HEK293 (cell line): ENCODE measurements at regions not wholly inside any gene's neighbourhood (a gene's known extent, or its start where the extent isn't known, plus 50 kb on each side); places are given as distances from the start of the nearest gene placed in this dataset.

Source experiments
- CTCF ChIA-PET: fragments of 350-600 bp; formaldehyde crosslinking; extraction: SDS; loops from one replicate; lab custom pipeline; 2021; ENCODE audit warnings: antibody characterized with exemption; lab: Yijun Ruan, JAX
- POLR2A ChIA-PET: fragments of 300-600 bp; formaldehyde crosslinking; extraction: SDS; loops from one replicate; lab custom pipeline; 2020; ENCODE audit warnings: antibody characterized with exemption, inconsistent platforms; lab: Yijun Ruan, JAX
- H3K27ac ChIP-seq: fragments of 200-500 bp; sonication (Bioruptor generic); 2 replicates; pipeline ENCODE4 v1.5.1; 2014; ENCODE audit warnings: low read depth, low read length, control low read depth, inconsistent platforms; ENCODE audit errors: extremely low read depth
- H3K36me3 ChIP-seq, 2 experiments: fragments of 200-500 bp in 1 of 2; sonication (Bioruptor generic) in 1 of 2; 1 replicate in 1 of 2; 2 replicates in 1 of 2; pipeline ENCODE4 v1.5.1; 2014 to 2017; ENCODE audit warnings: inconsistent platforms in 2 of 2, low read length in 2 of 2; ENCODE audit not compliant: control insufficient read depth in 2 of 2, insufficient read depth in 1 of 2
- H3K4me1 ChIP-seq: fragments of 200-500 bp; sonication (Bioruptor generic); 2 replicates; pipeline ENCODE4 v1.5.1; 2014; ENCODE audit warnings: mild to moderate bottlenecking, low read length, inconsistent platforms; ENCODE audit not compliant: control insufficient read depth, insufficient read depth
- H3K4me3 ChIP-seq: 2 replicates; pipeline ENCODE4 v1.5.1; 2011; ENCODE audit warnings: low read depth, mild to moderate bottlenecking, control low read depth, low read length, moderate library complexity
- H3K9me3 ChIP-seq: fragments of 200-500 bp; sonication (Bioruptor generic); 2 replicates; pipeline ENCODE4 v1.5.1; 2014; ENCODE audit warnings: low read depth, low read length, inconsistent platforms; ENCODE audit not compliant: control insufficient read depth, insufficient read depth
- EGR2 ChIP-seq: fragments of 450-650 bp; formaldehyde crosslinking; IDR thresholded peaks from 2 replicates; pipeline ENCODE4 v1.5.1; 2016; ENCODE audit warnings: low read depth, missing biosample characterization, missing genetic modification characterization
- GFI1B ChIP-seq: fragments of 450-650 bp; formaldehyde crosslinking; IDR thresholded peaks from 2 replicates; pipeline ENCODE4 v1.5.1; 2016; ENCODE audit warnings: missing biosample characterization, missing genetic modification characterization
- GLIS2 ChIP-seq: fragments of 450-650 bp; formaldehyde crosslinking; IDR thresholded peaks from 2 replicates; pipeline ENCODE4 v1.5.1; 2016; ENCODE audit warnings: missing biosample characterization, missing genetic modification characterization
- KLF16 ChIP-seq: fragments of 450-650 bp; formaldehyde crosslinking; IDR thresholded peaks from 2 replicates; pipeline ENCODE4 v1.5.1; 2017; ENCODE audit warnings: missing biosample characterization, missing genetic modification characterization
- REST ChIP-seq: fragments of 450-650 bp; formaldehyde crosslinking; IDR thresholded peaks from 2 replicates; pipeline ENCODE4 v1.5.1; 2016; ENCODE audit warnings: missing biosample characterization, missing genetic modification characterization
- ZBTB6 ChIP-seq: fragments of 450-650 bp; formaldehyde crosslinking; IDR thresholded peaks from 2 replicates; pipeline ENCODE4 v1.5.1; 2017; ENCODE audit warnings: missing biosample characterization, missing genetic modification characterization
- ZBTB8A ChIP-seq: fragments of 450-650 bp; formaldehyde crosslinking; IDR thresholded peaks from 2 replicates; pipeline ENCODE4 v1.5.1; 2016; ENCODE audit warnings: missing biosample characterization, missing genetic modification characterization
- ZFHX2 ChIP-seq: fragments of 450-650 bp; formaldehyde crosslinking; conservative IDR thresholded peaks from 2 replicates; pipeline ENCODE4 v1.5.1; 2016; ENCODE audit warnings: missing biosample characterization, missing genetic modification characterization
- ZNF211 ChIP-seq: fragments of 450-650 bp; formaldehyde crosslinking; IDR thresholded peaks from 2 replicates; pipeline ENCODE4 v1.5.1; 2016; ENCODE audit warnings: low read depth, missing biosample characterization, missing genetic modification characterization
- ZNF280D ChIP-seq: fragments of 450-650 bp; formaldehyde crosslinking; IDR thresholded peaks from 2 replicates; pipeline ENCODE4 v1.5.1; 2016; ENCODE audit warnings: missing biosample characterization, missing genetic modification characterization
- ZNF302 ChIP-seq: fragments of 450-650 bp; formaldehyde crosslinking; IDR thresholded peaks from 2 replicates; pipeline ENCODE4 v1.5.1; 2016; ENCODE audit warnings: missing biosample characterization, missing genetic modification characterization, low read depth
- ZNF335 ChIP-seq: fragments of 450-650 bp; formaldehyde crosslinking; conservative IDR thresholded peaks from 2 replicates; pipeline ENCODE4 v1.5.1; 2016; ENCODE audit warnings: missing biosample characterization, missing genetic modification characterization
- ZNF341 ChIP-seq: fragments of 450-650 bp; formaldehyde crosslinking; IDR thresholded peaks from 2 replicates; pipeline ENCODE4; 2016; ENCODE audit warnings: low read depth, missing biosample characterization, missing genetic modification characterization
- ZNF404 ChIP-seq: fragments of 450-650 bp; formaldehyde crosslinking; IDR thresholded peaks from 2 replicates; pipeline ENCODE4 v1.5.1; 2017; ENCODE audit warnings: missing biosample characterization, missing genetic modification characterization
- ZNF423 ChIP-seq: fragments of 450-650 bp; formaldehyde crosslinking; IDR thresholded peaks from 2 replicates; pipeline ENCODE4 v1.5.1; 2016; ENCODE audit warnings: missing biosample characterization, missing genetic modification characterization
- ZNF426 ChIP-seq: fragments of 450-650 bp; formaldehyde crosslinking; IDR thresholded peaks from 2 replicates; pipeline ENCODE4 v1.5.1; 2017; ENCODE audit warnings: missing biosample characterization, missing genetic modification characterization, mild to moderate bottlenecking, inconsistent platforms, moderate library complexity
- ZNF433 ChIP-seq: fragments of 450-650 bp; formaldehyde crosslinking; IDR thresholded peaks from 2 replicates; pipeline ENCODE4 v1.5.1; 2016; ENCODE audit warnings: missing biosample characterization, missing genetic modification characterization, low read depth
- ZNF548 ChIP-seq: fragments of 450-650 bp; formaldehyde crosslinking; IDR thresholded peaks from 2 replicates; pipeline ENCODE4 v1.5.1; 2016; ENCODE audit warnings: missing biosample characterization, missing genetic modification characterization
- ZNF561 ChIP-seq: fragments of 450-650 bp; IDR thresholded peaks from 2 replicates; pipeline ENCODE4 v1.5.1; 2018; ENCODE audit warnings: missing biosample characterization, missing genetic modification characterization, borderline replicate concordance
- ZNF596 ChIP-seq: fragments of 450-650 bp; IDR thresholded peaks from 2 replicates; pipeline ENCODE4 v1.5.0; 2018; ENCODE audit warnings: missing biosample characterization, mild to moderate bottlenecking, missing genetic modification characterization, moderate library complexity
- ZNF623 ChIP-seq: fragments of 450-650 bp; formaldehyde crosslinking; IDR thresholded peaks from 2 replicates; pipeline ENCODE4 v1.5.1; 2016; ENCODE audit warnings: missing biosample characterization, missing genetic modification characterization
- ZNF626 ChIP-seq: fragments of 450-650 bp; sonication (Bioruptor Pico); formaldehyde crosslinking; IDR thresholded peaks from 2 replicates; pipeline ENCODE4 v1.5.1; 2018; ENCODE audit warnings: missing biosample characterization, missing genetic modification characterization, inconsistent platforms
- ZSCAN30 ChIP-seq: fragments of 450-650 bp; IDR thresholded peaks from 2 replicates; pipeline ENCODE4 v1.5.1; 2018; ENCODE audit warnings: missing biosample characterization, mild to moderate bottlenecking, missing genetic modification characterization, moderate library complexity
- TF ChIP-seq, protein P1 (sequence below): fragments of 450-650 bp; formaldehyde crosslinking; IDR thresholded peaks from 2 replicates; pipeline ENCODE4 v1.5.1; 2016; ENCODE audit warnings: missing biosample characterization, missing genetic modification characterization

- TF ChIP-seq ZNF280D, result no peak
- TF ChIP-seq, protein P1, sequence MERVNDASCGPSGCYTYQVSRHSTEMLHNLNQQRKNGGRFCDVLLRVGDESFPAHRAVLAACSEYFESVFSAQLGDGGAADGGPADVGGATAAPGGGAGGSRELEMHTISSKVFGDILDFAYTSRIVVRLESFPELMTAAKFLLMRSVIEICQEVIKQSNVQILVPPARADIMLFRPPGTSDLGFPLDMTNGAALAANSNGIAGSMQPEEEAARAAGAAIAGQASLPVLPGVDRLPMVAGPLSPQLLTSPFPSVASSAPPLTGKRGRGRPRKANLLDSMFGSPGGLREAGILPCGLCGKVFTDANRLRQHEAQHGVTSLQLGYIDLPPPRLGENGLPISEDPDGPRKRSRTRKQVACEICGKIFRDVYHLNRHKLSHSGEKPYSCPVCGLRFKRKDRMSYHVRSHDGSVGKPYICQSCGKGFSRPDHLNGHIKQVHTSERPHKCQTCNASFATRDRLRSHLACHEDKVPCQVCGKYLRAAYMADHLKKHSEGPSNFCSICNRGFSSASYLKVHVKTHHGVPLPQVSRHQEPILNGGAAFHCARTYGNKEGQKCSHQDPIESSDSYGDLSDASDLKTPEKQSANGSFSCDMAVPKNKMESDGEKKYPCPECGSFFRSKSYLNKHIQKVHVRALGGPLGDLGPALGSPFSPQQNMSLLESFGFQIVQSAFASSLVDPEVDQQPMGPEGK (tag by site-specific recombination), result no peak
- TF ChIP-seq ZNF302, result no peak
- TF ChIP-seq ZNF335 (tag by site-specific recombination), result no peak
- TF ChIP-seq GFI1B, result no peak
- TF ChIP-seq ZSCAN30 (tag by site-specific recombination), result no peak
- no peak for TF ChIP-seq ZBTB6 (tag by site-specific recombination)
- no peak for TF ChIP-seq ZNF341 (tag by site-specific recombination)
- no peak for TF ChIP-seq ZNF426 (tag by site-specific recombination)
- no peak for TF ChIP-seq ZNF561 (tag by site-specific recombination)
- no peak for TF ChIP-seq GLIS2 (tag by site-specific recombination)
- TF ChIP-seq ZNF404 (tag by site-specific recombination), result no peak
- no peak for TF ChIP-seq ZNF423 (tag by site-specific recombination)
- no peaks in the 10 kb centered on the region for H3K4me1 ChIP-seq
- H3K9me3 ChIP-seq, result no peaks in the 10 kb centered on the region
- CTCF ChIA-PET, result no interaction called here
- no peak overlapping the region for H3K4me3 ChIP-seq
- POLR2A ChIA-PET, result no interaction called here
- H3K36me3 ChIP-seq, result no peaks in the 10 kb centered on the region
- no peak overlapping the region for H3K27ac ChIP-seq
Measured at GRCh38 chr12:67579662-67580003, 68.9 kb upstream of the DYRK2 start.

DNA sequence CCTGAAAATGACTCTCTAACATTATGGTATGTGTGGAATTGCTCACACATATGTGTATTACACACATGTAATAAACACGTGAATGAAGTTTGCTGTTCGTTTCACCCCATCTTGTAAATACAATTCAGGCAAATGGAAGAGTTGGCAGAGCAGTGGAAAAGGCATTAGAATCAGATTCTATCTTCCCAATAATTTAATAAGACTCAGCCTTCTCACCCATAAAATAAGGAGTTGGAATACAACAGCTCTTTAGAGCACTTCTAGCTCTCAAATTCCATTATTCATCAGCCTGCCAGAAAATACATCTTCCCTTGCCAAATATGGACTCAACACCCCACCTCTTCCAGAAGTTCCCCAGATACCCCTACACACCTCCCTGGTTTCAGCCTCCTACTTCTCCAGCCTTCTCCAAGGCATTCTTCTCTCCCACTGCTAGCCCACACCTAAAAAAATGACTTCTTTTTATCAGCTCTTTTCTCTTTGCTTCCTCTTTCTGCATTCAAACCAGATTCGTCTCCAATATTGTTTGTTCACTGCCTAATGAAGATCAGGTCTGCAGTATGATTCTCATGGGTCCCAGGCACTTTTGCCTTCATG, 66.2 kb upstream of the DYRK2 start:
- ChIA-PET POLR2A (no interaction called here), CTCF (no interaction called here)
- no peak for TF ChIP-seq ZNF596
- peak; percentile 57; the same call in 1 of the 2 replicates for TF ChIP-seq EGR2
- TF ChIP-seq ZFHX2 (tag by site-specific recombination), result peak; percentile 23; the same call in 1 of the 2 replicates
- Histone ChIP-seq H3K27ac (no peak overlapping the region), H3K4me1 (no peaks in the 10 kb centered on the region), H3K9me3 (no peaks in the 10 kb centered on the region), H3K4me3 (no peak overlapping the region), H3K36me3 (no peaks in the 10 kb centered on the region)

GRCh38 chr12:67582844-67583243, 65.7 kb upstream of the DYRK2 start:
- Histone ChIP-seq H3K9me3 (no peaks in the 10 kb centered on the region), H3K4me1 (no peaks in the 10 kb centered on the region), H3K27ac (no peak overlapping the region), H3K36me3 (no peaks in the 10 kb centered on the region), H3K4me3 (no peak overlapping the region)
- POLR2A ChIA-PET, result no interaction called here
- CTCF ChIA-PET, result no interaction called here
- TF ChIP-seq KLF16 (tag by site-specific recombination), result no peak
- no peak for TF ChIP-seq ZNF548 (tag by site-specific recombination)
- TF ChIP-seq ZNF626 (tag by site-specific recombination), result no peak
- no peak for TF ChIP-seq REST (tag by site-specific recombination)
- TF ChIP-seq ZNF433 (tag by site-specific recombination), result no peak
- TF ChIP-seq ZNF211 (tag by site-specific recombination), result no peak
- TF ChIP-seq ZNF623 (tag by site-specific recombination), result no peak
- no peak for TF ChIP-seq ZBTB8A (tag by site-specific recombination)
